ENCODE measurements at regions not wholly inside any gene's neighbourhood (a gene's known extent, or its start where the extent isn't known, plus 50 kb on each side); places are given as distances from the start of the nearest gene placed in this dataset.

DNA sequence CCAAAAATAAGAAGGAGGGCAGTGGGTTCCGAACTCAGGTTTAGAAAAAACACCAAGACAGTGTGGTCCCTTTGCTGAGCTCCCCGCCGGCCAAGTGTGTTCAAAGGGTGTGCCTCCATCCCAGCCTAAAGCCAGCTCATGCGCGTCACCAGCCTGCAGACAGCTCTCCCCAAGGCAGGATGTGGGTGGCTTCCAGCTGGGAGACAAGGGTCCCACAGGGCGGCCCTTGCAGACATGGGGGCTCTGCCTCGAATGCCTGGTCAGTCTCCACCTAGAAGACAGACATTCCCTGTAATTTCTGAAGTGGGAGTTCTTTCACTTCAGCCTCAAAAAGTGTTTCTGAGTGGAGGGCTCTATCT is 135.8 kb upstream of the GPC1 start:
- peak; percentile 49 for DNase-seq

DNA sequence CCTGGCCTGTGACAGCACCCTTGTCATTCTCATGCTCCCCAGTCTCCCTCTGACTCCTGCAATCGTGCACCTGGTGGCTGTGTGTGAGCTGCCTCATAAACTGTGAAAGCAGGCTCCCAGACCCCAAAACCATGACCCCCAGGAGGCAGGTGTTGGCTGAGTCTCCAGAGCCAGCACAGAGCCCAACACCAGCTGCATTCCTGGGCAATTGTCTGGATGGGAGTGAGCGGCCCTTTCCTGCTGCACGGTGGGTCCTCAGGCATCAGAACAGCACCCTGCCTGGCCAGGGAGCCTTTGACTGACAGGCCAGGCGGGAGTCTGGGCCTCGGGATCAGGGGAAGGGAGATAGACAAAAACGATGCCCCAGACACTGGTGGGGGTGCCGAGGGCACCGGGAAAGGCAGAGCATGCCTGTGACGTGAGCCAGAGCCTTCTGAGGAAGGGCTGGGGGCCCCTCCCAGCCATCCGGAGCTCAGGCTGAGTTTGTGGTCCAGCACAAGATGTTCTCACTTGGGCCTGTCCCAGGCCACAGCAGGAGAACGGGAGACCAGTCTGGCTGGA is 135.1 kb upstream of the GPC1 start:
- peak; percentile 33 for DNase-seq

DNA sequence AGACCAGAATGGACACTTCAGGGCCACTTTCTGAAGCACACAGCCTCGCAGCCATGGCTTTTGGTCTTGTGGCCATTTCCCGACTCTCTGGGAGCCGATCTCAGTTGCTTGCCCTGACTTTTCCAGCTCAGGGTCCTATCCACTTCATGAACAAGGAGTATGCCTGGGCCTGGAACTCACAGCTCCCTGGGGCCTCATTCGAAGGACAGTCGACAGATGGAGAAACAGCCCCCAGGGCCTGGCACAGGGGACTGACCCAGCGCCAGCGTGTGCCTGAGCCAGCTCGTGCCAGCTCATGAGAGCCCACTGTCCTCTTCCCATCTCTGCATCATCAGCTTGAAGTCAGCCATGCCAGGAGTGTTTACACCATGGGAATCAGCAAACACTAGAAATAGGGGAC is 134.6 kb upstream of the GPC1 start:
- DNase-seq, result no peak

DNA sequence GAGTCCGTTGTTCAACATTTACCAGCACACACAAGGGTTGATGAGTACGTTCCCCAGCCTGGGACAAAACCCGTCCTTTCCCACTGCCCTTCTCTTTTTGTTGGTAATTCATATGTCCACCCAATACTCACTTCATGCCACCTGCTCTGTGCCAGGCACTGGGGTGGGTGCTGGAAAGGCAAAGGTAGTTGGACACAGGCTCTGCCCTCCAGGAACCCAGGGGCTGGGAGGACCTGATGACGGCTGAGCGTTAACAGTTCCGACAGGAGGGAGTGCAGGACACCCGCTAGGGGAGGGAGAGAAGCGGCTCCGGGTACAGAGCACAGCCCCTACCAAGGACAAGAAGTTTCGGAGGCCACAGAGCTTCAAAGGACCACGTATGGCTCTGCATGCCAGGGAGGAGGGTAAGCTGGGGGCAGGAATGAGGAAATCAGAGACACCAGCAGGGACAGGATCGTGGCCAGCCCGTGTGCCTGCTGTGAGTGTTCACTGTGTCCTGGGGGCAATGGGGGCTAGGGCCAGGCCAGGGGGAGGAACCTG is 134.1 kb upstream of the GPC1 start:
- DNase-seq, result no peak

DNA sequence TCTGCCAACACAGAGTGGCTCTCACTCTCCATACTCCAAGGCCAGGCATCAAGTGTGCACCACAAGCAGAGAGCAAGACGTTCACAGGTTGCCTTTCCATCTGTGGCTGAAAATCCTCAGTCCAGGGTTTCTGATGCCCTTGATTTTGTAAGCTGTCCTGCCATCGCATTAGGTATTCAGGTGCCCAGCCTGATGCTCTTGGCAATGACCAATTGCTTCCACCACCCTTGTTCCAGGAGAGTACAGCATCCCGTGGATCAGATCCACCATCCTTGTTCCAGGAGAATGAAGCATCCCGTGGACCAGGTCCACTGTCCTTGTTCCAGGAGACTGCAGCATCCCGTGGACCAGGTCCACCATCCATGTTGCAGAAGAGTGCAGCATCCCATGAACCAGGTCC is 133.4 kb upstream of the GPC1 start:
- no peak for DNase-seq

DNA sequence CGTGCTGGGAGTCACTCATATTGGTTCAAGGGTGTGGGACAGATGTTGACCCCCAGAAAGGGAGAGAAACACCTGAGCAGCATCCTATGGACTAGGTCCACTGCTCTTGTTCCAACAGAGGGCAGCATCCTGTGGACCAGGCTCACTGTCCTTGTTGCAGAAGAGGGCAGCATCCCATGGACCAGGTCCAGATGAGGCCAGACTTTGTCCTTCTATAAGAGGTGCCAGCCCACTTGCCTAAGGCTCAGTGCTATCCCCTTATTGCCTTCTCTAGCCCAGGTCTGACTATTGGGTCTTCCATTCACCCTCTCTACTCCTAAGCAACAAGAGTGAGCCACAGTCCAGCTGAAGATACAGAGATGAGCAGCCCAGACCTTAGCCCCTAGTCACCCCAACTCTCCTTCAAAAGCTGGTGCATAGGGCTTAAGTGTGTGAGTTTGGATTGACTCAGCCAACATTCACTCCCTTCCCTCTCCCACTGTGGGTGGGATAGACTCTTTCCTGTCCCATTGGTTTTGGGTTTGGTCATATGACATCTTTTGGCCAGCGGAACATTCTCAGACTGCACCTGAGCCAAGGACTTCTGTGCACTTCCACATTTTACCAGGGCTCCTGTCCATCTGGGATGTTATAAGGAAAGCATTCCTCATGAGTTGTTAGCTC is 132.4 kb upstream of the GPC1 start:
- DNase-seq, result no peak

DNA sequence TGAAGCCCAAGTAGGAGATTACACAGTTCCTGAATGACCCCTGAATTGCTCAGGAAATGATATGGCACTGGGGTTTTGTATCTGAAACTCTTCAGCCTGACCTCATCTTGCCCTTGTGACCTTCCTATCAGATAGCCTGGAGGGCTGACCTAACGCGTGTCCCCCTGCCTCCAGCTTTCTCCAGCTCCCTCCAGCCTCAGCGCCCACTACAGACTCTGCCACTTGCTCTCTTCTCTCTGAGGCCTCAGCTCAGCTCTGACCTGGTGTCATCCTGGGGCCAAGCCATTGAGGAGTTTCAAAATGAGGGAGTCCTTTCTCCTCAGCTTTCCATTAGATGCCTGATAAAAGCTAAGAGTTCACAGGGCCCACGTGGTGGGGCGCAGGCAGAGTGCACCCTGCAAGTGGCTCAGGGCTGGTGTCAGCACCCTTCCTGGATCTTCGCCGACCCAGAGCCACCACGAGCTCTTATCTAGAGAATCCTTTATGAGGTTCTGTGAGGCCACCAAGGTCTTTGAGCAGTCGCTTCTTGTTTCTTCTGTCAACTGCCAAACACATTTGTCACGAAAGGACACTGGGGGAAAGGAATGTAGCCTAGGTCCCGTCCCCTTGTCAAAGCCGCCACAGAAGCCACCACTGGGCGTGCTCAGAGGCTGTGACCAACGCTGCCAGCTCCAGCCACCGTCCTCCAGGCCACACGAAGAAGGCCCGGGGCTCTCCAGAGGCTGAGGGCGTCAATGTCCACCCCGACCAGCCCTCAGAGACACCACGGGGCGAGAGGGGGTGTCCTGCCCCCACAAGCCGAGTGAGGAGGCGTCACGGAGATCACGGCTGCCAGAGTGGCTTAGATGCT is 131.3 kb upstream of the GPC1 start:
- no peak for DNase-seq

DNA sequence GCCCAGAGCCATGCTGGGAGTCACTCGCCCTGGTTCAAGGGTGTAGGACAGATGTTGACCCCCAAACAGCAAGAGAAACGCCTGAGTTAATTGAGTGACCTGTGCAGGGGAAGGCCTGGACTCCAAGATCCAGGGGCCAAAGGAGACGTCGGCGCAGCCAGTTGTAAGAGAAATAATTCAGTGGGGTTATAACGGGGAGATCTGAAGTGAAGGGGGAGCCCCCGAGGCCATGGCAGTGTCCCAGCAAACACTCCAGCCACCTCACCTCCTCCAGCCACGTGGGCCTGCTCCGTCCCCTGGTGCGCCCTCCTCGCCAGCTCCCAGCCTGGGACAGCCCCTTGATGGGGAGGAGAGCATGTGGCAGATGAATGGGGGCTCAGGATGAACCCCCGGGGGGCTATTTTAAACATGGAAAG is 130.7 kb upstream of the GPC1 start:
- no peak for DNase-seq

DNA sequence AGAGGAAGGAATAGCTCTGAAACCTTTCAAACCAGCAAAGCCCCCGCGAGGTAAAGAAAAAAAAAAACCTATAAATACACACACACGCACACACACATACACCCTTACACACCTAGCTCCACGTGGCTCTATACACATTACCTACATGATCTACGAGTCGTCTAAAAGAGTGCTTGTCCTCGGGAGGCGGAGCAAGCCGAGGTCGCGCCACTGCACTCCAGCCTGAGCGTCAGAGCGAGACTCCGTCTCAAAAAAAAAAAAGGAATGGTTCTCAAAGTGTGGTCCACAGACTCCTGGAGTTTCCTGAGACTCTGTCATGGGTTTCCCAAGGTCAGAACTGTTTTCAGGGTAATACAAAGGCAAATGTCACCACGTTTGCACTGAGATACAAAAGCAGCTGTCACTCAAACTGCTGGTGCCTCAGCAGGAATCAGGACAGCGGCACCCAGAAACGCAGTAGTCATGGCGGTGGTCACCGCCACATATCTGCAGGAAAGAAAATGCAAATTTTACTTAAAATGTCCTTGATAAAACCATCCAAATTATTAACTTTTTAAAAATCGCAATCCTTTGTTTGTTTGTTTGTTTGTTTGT is 130.0 kb upstream of the GPC1 start:
- no peak for DNase-seq

DNA sequence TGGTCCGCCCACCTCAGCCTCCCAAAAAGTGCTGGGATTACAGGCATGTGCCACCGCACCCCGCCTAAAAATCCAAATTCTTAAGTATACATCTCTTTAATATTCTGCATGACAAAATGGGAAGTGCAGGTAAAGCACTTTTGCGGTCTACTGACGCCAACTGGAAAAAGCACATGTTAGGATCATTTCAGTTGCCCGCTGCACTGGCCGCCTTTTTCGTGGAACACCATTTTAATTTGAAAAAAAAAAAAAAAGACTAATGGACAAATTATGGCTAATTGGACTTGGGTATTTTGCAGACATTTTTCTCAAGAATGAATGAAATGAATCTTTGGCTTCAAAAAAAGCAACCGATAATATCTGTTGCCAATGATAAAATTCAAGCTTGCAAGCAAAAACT is 129.3 kb upstream of the GPC1 start:
- DNase-seq, result no peak

DNA sequence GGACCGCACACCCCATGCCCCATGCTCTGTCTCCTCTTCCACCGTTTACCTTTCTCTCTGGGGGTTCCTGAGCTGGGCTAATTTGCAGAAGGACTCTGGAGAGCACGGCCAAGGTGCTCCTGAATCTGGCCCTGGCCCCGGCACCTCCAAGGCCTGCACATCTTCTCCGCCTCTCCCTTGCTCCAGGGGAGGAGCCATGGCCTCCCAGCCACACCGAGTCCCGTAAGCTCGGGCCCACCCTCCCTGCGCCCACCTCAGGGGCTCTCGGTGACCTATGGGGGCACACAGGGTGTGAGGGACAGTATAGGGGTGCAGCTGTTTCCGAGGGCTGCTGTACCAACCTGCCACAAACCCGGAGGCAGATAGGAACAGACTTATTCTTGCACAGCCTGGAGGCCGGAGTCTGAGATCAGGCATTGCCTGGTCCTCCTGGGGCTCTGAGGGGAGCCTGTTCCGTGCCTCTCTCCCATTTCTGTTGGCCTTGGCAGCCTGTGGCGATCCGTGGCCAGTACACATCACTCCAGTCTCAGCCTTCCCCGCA is 127.3 kb upstream of the GPC1 start:
- DNase-seq, result no peak

DNA sequence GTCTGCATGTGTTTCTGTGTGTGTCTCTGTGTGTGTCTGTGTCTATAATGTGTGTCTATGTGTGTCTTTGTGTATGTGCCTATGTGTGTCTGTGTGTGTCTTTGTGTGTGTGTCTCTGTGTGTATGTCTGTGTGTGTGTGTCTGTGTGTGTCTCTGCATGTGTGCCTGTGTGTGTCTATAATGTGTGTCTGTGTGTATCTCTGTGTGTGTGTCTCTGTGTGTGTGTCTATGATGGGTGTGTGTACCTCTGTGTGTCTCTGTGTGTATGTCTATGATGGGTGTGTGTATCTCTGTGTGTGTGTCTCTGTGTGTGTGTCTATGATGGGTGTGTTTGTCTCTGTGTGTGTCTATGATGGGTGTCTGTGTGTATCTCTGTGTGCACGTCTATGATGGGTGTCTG is 126.2 kb upstream of the GPC1 start:
- no peak for DNase-seq

DNA sequence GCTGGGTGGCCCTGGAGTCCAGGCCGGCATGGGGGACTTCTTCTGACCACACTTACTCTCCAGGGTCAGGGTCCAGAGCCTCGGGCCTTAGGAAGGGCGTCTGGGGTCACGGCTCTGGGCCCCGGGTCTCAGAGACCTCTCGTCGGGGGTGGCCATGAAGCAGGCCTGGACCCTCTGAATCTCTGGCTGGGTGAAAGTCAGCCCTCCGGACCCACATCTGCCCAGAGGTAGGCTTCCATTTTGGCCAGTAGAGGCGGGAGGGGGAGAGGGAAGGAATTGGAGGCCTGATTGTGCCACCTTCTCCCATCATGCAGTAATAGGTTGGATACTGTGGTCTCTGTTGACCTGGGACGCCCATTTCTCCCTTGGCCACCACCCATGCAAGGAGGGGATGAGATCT is 125.3 kb upstream of the GPC1 start:
- no peak for DNase-seq

DNA sequence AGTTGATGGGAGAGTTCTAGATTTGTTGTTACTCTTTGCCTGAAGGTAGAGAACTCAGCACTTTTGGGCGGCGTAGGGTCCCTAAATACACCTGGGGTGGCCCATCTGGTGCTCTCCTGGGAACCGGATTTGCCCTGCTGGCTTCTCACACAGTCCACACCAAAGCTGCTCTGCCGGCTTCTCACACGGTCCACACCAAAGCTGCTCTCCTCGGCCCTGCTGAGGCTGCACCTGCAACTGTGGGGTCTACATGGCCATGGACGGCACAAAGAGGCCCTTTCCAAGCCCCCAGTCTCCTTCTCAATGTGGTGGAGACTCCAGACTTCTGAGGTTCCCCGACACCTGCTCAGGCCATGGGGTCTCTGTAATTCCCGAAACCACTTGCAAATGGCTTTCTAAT is 124.8 kb upstream of the GPC1 start:
- DNase-seq, result no peak

DNA sequence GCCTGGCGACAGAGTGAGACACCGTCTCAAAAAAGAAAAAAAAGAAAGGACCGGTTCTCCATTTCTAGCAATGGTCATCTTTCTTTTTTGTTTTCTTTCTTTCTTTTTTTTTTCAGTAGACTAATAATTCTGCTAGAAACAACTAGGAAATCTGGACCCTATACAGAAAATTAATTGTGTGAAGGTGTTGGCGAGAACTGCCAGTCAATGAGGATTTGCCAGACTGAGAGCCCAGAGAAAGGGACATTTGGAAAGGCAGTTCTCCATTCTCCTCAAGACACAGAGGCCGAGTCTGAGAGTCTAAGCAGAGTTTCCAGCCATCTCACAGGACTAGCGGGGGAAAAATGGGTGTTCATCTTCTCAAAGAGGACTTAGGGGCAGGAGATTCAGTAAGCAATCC is 123.6 kb upstream of the GPC1 start:
- DNase-seq, result no peak

DNA sequence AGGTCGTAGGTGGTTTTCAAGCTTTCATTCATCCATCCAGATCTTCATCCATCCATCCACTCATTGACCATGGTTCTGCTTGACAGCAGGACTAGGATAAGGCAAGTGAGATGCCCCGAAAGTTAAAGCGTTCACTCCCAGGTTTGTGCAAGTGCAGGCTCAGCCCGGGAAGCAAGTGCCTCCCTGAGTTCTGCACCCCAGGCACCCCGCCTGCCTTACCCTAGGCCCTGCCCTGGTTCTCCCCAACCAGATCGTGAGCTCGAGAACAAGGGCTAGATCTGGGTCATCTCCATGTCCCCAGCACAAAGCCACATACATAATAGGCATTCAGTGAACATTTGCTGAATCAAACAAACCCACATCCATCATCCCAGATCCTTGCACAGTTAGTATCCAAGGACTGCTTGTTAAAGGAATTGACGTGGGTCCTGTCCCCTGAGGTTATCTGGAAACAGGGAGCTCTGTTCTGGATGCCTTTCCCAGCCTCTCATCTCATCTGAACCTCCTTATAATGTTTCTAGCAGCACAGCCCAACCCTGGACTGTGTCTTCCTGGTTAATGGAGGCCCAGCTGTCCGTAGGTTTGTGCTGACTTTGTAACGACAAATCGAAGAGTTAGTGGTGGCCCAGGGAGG is 116.1 kb upstream of the GPC1 start:
- DNase-seq, result peak; percentile 23

DNA sequence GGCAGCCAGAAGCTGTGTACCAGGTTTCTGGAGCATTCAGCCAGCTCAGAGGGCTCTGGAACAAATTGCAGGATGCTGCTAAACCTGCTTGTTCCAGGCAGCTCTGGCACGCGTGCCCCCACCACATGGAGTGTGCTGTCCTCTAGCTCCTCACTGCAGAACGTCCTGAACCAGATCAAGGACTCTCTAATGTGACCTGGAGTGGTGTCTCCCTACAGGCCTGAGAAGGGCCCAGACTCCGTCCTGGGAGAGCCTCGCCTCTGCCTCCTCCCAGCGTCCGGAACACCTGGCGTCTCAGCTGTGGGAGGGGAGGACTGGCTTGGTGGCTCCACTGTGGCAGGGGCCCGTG is 115.6 kb upstream of the GPC1 start:
- DNase-seq, result peak; percentile 27

DNA sequence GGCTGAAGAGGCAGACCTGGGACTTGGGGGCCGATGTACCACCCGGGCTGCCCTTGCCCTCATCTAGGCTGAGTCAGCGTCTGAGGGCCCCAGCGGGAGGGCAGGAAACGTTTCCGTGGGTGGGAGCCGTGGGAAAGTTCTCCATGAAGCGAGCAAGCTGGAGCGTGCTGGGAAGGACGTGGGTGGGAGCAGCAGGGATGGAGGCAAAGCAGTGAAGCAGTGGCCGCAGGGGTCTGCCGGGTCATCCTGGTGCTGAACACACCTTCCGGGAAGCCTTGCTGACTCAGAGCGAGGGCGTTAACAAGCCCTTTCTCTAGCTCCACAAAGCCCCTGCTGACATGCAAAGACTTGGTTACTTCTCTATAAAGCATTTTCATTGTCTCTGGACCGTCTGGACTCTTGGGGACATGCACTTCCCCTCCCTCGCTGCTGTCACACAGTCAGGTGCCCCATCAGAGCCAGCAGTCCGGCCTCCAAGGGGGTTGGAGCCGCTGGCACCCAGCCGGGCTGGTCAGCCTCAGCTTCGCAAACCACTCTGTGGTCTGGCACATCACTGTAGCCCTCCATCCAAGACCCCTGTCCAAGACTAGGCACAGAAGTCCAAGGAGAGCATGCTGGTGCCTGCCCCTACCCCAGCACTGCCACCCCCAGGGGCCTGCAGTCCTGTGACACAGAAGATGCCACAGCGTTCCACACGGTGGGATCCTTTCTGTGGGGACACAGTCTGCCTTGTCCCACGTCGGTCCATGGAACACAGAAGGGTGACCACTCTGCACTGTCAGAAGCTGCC is 115.1 kb upstream of the GPC1 start:
- peak; percentile 78 for DNase-seq

DNA sequence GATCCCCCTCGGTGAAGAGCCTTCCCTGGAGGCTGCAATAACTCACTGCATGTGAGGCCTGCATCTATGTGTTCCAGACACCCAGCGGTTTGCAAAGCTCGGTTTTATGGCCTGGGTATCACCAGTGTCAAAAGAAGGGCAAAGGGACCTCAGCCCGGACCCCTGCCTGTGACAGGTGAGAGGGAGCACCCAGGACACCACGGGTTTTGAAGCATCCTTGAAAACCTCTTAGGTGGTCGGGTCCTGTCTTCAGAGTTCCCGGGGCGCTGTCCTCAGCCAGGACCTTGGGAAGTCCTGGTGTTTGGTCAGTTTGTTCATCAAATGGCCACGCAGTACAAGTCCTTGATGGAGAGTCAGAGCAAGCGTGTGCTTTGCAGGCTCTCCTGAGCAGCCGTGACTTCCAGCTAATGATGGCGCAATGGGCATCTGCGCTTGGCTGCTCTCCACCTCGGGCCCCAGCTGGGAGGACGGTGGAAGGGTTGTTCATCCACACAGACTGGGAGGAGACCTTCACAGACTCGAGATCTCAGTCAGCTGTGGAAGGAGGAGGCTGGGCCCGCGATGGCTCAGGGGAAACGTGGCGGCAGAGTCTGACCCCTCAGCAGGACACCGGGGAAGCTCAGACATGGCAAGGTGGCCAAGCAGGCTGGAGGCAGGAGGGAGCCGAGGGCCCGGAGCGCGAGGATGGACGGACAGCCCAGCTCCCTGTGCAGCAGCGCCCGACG is 113.1 kb upstream of the GPC1 start:
- no peak for DNase-seq

DNA sequence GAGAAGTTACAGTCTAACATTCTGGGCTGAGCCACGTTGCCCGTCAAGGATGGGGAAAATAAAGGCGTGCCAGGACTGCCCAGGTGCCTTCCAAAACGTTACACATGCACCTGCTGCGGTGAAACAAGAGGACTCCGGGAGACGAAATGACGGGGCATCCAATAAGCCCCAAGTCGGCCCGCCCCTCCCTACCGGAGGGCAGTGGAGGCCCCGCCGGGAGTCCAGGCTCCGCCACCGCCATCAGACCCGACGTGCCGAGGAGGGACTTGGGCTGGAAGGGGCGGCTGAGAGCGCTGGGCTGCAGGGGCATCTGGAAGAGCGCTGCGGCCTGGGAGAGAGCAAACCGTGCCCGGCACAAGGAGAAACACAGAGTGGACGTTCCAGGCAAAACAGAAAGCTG is 112.5 kb upstream of the GPC1 start:
- DNase-seq, result no peak

DNA sequence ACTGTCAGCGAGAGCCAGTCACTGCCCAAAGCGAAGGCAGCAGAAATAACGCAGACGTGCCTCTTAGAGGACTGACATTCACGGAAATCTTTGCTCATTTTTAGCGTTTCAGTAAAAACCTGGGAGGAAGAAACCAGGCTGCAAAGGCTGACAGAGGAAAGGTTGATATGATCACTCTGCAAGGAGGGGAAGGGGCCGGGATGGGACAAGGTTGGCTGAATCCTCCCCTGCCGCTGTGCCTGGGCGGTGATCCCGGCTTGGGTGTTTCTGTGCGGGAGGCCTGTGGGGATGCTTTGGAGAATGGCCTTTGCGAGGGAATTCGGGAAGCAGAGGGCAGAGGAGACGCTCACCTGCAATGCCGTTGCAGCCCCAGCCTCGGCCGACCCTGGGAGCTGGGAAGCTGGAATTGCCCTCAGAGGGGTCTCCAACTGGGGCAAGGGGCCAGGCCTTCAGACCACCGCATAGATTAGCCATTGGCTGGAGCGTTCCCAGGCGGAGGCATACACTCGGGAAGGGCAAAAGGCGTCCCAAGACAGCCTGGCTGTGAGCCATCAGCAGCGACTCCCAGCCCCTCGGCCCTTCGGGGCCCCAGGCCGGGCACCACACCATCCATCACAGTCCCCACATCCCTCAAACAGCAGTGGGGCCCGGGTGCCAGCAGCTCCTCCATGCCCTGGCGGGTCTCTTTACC is 111.7 kb upstream of the GPC1 start:
- DNase-seq, result no peak

Data from fibroblast of skin of back (primary cell).